Panc1 (cell line): ENCODE measurements at regions not wholly inside any gene's neighbourhood (a gene's known extent, or its start where the extent isn't known, plus 50 kb on each side); places are given as distances from the start of the nearest gene placed in this dataset.

ENCODE experiments used
- ATAC-seq: fragments of 200-7000 bp; cut with Tn5 transposase; 2 replicates; pipeline ENCODE4 v1.9.1; 2020; ENCODE audit warnings: mild to moderate bottlenecking, moderate library complexity
- BruUV-seq: library from RNA; stranded (reverse); fragments of 400-500 nt; replicated peaks from 2 replicates; lab custom pipeline; 2021; lab: Mats Ljungman, UMichigan
- CTCF ChIA-PET: fragments of 300-600 bp; sonication (Branson Sonifier 250); formaldehyde crosslinking; loops from one replicate; lab custom pipeline; 2022; ENCODE audit warnings: antibody characterized with exemption; lab: Charles Lee
- POLR2A ChIA-PET: fragments of 300-600 bp; sonication (Branson Sonifier 250); formaldehyde crosslinking; loops from one replicate; lab custom pipeline; 2022; ENCODE audit warnings: antibody characterized with exemption; lab: Charles Lee
- DNase-seq: peaks from one replicate; pipeline ENCODE4 v3.0.0-alpha.2; 2010; ENCODE audit warnings: low read depth, low spot score
- H3K27ac ChIP-seq: 2 replicates; pipeline ENCODE4 v1.5.1; 2011; ENCODE audit warnings: mild to moderate bottlenecking, low read length, inconsistent platforms
- H3K27me3 ChIP-seq: fragments of 200-500 bp; sonication (Bioruptor generic); 2 replicates; pipeline ENCODE4 v1.6.0; 2014; ENCODE audit warnings: low read length, inconsistent platforms; ENCODE audit not compliant: control insufficient read depth, insufficient read depth
- H3K36me3 ChIP-seq: fragments of 200-500 bp; sonication (Bioruptor generic); 2 replicates; pipeline ENCODE4 v1.5.1; 2014; ENCODE audit warnings: inconsistent platforms, mild to moderate bottlenecking, low read length, moderate library complexity; ENCODE audit not compliant: control insufficient read depth, insufficient read depth
- H3K4me1 ChIP-seq: 2 replicates; pipeline ENCODE4 v1.5.1; 2011; ENCODE audit warnings: inconsistent platforms, mild to moderate bottlenecking, low read length, moderate library complexity; ENCODE audit not compliant: control insufficient read depth, insufficient read depth
- H3K4me3 ChIP-seq, 2 experiments: 2 replicates each; pipeline ENCODE4 v1.5.1; 2011 to 2012; ENCODE audit warnings: low read depth in 2 of 2, low read length in 2 of 2, mild to moderate bottlenecking in 2 of 2, inconsistent platforms in 1 of 2, moderate library complexity in 1 of 2
- H3K9me3 ChIP-seq: fragments of 200-500 bp; sonication (Bioruptor generic); 2 replicates; pipeline ENCODE4 v1.5.1; 2014; ENCODE audit warnings: low read depth, mild to moderate bottlenecking, inconsistent platforms, low read length, moderate library complexity; ENCODE audit not compliant: control insufficient read depth, insufficient read depth
- CTCF ChIP-seq: fragments of 450-650 bp; IDR thresholded peaks from 2 replicates; pipeline ENCODE4 v1.5.1; 2017; ENCODE audit warnings: mild to moderate bottlenecking
- POLR2AphosphoS5 ChIP-seq: IDR thresholded peaks from 2 replicates; pipeline ENCODE4 v1.6.1; 2012; ENCODE audit warnings: mild to moderate bottlenecking, low read depth, low read length, moderate library complexity
- SIN3A ChIP-seq: IDR thresholded peaks from 2 replicates; pipeline ENCODE4 v1.6.1; 2012; ENCODE audit warnings: low read depth, mild to moderate bottlenecking, low read length, moderate library complexity, borderline replicate concordance; ENCODE audit not compliant: insufficient read depth
- TCF7L2 ChIP-seq: IDR thresholded peaks from 2 replicates; pipeline ENCODE4 v1.6.1; 2011; ENCODE audit warnings: mild to moderate bottlenecking, low read depth, low read length, inconsistent platforms
- in situ Hi-C: cut with HindIII; loops from 2 replicates; pipeline ENCODE4 v1.10.0; 2016; ENCODE audit warnings: low sequenced_read_pairs, low pct_unique_long_range_greater_than_20kb
- intact Hi-C: fragments of 100-400 bp; cut with micrococcal nuclease; formaldehyde crosslinking; loops from one replicate; pipeline ENCODE4 v1.10.0; 2022; ENCODE audit not compliant: unreplicated experiment
- TF ChIP-seq, protein P1 (sequence below), 2 experiments: IDR thresholded peaks; 2 replicates each; pipeline ENCODE4 v1.6.1; 2011 to 2012; ENCODE audit warnings: low read depth in 2 of 2, control low read depth in 1 of 2, low read length in 1 of 2, mild to moderate bottlenecking in 1 of 2, moderate library complexity in 1 of 2; ENCODE audit not compliant: insufficient read depth in 1 of 2

DNA sequence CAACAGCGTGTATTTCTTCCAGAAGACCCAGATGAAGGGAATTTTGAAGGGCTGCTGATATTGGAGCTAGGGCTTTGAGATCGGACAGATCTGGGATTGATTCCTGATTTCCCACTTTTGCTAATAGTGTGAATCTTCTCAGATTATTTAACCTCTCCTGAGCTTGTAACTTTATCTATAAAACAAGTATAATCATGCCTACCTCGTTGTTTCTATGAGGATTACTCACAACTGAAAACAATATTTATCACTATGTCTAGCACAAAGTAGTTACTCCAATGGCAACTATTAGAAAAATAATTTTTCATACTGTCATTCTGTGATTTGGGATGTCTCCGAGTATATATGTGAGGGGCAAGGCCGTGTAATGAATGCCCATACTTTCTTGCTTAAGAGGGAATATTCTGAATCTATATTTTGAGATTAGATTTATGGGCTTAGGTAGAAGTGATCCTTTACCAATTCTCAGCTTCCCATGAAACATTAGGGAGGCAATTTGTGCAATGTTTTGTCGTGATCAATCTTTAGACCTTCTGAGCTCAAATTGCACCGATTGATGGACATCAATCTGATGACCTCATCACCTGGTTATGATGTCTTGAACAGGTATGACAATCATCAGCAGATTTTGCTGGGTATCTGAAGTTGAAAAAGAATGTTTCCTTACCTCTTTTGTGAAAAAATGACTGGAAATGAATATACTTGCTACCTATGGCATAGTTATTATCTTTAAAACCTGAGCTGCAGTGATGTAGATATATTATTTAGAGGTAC lies 339.9 kb downstream of the KCNS3 start:
- H3K36me3 ChIP-seq = no peaks in the 10 kb centered on the region
- H3K4me3 ChIP-seq = no peak overlapping the region
- POLR2A ChIA-PET = no interaction called here
- H3K9me3 ChIP-seq = no peaks in the 10 kb centered on the region
- DNase-seq = no peak
- in situ Hi-C loops (no loop called here), intact Hi-C loops (no loop called here)
- H3K27me3 ChIP-seq = no peaks in the 10 kb centered on the region
- CTCF ChIA-PET = no interaction called here
- no peak for TF ChIP-seq CTCF
- TF ChIP-seq, protein P1, sequence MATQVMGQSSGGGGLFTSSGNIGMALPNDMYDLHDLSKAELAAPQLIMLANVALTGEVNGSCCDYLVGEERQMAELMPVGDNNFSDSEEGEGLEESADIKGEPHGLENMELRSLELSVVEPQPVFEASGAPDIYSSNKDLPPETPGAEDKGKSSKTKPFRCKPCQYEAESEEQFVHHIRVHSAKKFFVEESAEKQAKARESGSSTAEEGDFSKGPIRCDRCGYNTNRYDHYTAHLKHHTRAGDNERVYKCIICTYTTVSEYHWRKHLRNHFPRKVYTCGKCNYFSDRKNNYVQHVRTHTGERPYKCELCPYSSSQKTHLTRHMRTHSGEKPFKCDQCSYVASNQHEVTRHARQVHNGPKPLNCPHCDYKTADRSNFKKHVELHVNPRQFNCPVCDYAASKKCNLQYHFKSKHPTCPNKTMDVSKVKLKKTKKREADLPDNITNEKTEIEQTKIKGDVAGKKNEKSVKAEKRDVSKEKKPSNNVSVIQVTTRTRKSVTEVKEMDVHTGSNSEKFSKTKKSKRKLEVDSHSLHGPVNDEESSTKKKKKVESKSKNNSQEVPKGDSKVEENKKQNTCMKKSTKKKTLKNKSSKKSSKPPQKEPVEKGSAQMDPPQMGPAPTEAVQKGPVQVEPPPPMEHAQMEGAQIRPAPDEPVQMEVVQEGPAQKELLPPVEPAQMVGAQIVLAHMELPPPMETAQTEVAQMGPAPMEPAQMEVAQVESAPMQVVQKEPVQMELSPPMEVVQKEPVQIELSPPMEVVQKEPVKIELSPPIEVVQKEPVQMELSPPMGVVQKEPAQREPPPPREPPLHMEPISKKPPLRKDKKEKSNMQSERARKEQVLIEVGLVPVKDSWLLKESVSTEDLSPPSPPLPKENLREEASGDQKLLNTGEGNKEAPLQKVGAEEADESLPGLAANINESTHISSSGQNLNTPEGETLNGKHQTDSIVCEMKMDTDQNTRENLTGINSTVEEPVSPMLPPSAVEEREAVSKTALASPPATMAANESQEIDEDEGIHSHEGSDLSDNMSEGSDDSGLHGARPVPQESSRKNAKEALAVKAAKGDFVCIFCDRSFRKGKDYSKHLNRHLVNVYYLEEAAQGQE (IDR thresholded peaks at IDR 0.05; ENCODE audit: insufficient read depth in 1 of 2, low read depth in 2 of 2, low read length in 1 of 2) = no peak
- TF ChIP-seq POLR2AphosphoS5 = no peak
- TF ChIP-seq SIN3A = no peak
- TF ChIP-seq TCF7L2 = no peak
- no peak overlapping the region for H3K27ac ChIP-seq
- no TSS peak for BruUV-seq
- no peaks in the 10 kb centered on the region for H3K4me1 ChIP-seq
- no peak for ATAC-seq

GRCh38 chr2:18214936-18215335 lies 336.5 kb downstream of the KCNS3 start:
- Histone ChIP-seq H3K9me3 (no peaks in the 10 kb centered on the region), H3K27me3 (no peaks in the 10 kb centered on the region), H3K36me3 (no peaks in the 10 kb centered on the region), H3K27ac (no peak overlapping the region), H3K4me1 (no peaks in the 10 kb centered on the region), H3K4me3 (no peak overlapping the region)
- in situ Hi-C loops = no loop called here
- BruUV-seq = no TSS peak
- ATAC-seq (no peak), DNase-seq (no peak)
- ChIA-PET POLR2A (no interaction called here), CTCF (no interaction called here)
- TF ChIP-seq POLR2AphosphoS5 = no peak
- TF ChIP-seq, protein P1 (IDR thresholded peaks at IDR 0.05; ENCODE audit: insufficient read depth in 1 of 2, low read depth in 2 of 2, low read length in 1 of 2) = no peak
- no peak for TF ChIP-seq TCF7L2
- intact Hi-C loops = no loop called here
